Kidney (tissue), 13 donors: ENCODE measurements at regions not wholly inside any gene's neighbourhood (a gene's known extent, or its start where the extent isn't known, plus 50 kb on each side); places are given as distances from the start of the nearest gene placed in this dataset.

Experiments
- DNase-seq, 5 donors: peaks; one replicate each; pipeline ENCODE4 v3.0.0-alpha.2; 2013 to 2020
- FAIRE-seq: peaks from 2 replicates; lab custom pipeline; 2012; peaks lifted over from hg19 to GRCh38; lab: Jason Lieb, UNC
- H3K27ac ChIP-seq, 2 donors: one replicate each; pipeline ENCODE4 v1.7.0; 2013; ENCODE audit warnings: low read depth in 2 of 2, low read length in 2 of 2, inconsistent platforms in 1 of 2
- H3K27me3 ChIP-seq: one replicate; pipeline ENCODE4 v1.7.1; 2013; ENCODE audit warnings: low read length, inconsistent platforms; ENCODE audit not compliant: control insufficient read depth, insufficient read depth
- H3K36me3 ChIP-seq, 3 donors: one replicate each; pipeline versions ENCODE4 v1.7.0 to v1.7.1; 2013; ENCODE audit warnings: low read length in 3 of 3, control low read depth in 1 of 3, inconsistent platforms in 1 of 3; ENCODE audit not compliant: insufficient read depth in 3 of 3, control insufficient read depth in 2 of 3
- H3K4me1 ChIP-seq, 3 donors: one replicate each; pipeline versions ENCODE4 v1.7.0 to v1.7.1; 2013; ENCODE audit warnings: low read length in 3 of 3, inconsistent platforms in 1 of 3, low read depth in 1 of 3; ENCODE audit not compliant: control insufficient read depth in 2 of 3, insufficient read depth in 2 of 3
- H3K4me3 ChIP-seq, 3 donors: one replicate each; pipeline versions ENCODE4 v1.7.0 to v1.8.1; 2013; ENCODE audit warnings: low read length in 3 of 3, control low read depth in 1 of 3, inconsistent platforms in 1 of 3
- H3K9ac ChIP-seq, 3 donors: one replicate each; pipeline versions ENCODE4 v1.7.0 to v1.7.1; 2013; ENCODE audit warnings: low read length in 3 of 3, control low read depth in 1 of 3, inconsistent platforms in 1 of 3
- H3K9me3 ChIP-seq, 3 donors: one replicate each; pipeline versions ENCODE4 v1.7.0 to v1.7.1; 2013; ENCODE audit warnings: low read length in 3 of 3, control low read depth in 1 of 3, inconsistent platforms in 1 of 3; ENCODE audit not compliant: control insufficient read depth in 2 of 3, insufficient read depth in 1 of 3
- CTCF ChIP-seq: IDR thresholded peaks from 3 replicates; pipeline ENCODE4 v1.5.1; 2012; ENCODE audit warnings: mild to moderate bottlenecking, moderate library complexity, borderline replicate concordance; ENCODE audit not compliant: insufficient read depth; ENCODE audit errors: extremely low read depth
- intact Hi-C: fragments of 100-400 bp; cut with DNase I; formaldehyde crosslinking; loops from one replicate; pipeline ENCODE4 v1.11.1; 2022
- donor health status: control.
- donor health status: control.
- donor health status: control.
- donor health status: control.
- donor health status: control.
- donor health status: DM: yes; HTN: yes; CAD: no.
- donor health status: Normal renal cell carcinoma (clear cell type).

GRCh38 chrX:25296850-25297249 lies 281.1 kb upstream of the ARX start:
- FAIRE-seq (no peak), DNase-seq (no peak)
- Histone ChIP-seq H3K9ac (no peak overlapping the region), H3K4me1 (no peaks in the 10 kb centered on the region), H3K27ac (no peak overlapping the region), H3K4me3 (no peak overlapping the region), H3K36me3 (no peaks in the 10 kb centered on the region), H3K9me3 (no peaks in the 10 kb centered on the region), H3K27me3 (no peaks in the 10 kb centered on the region)
- TF ChIP-seq CTCF, result no peak
- intact Hi-C loops, result no loop called here

GRCh38 chrX:25295466-25295865 lies 279.7 kb upstream of the ARX start:
- Histone ChIP-seq H3K27me3 (no peaks in the 10 kb centered on the region), H3K9ac (no peak overlapping the region), H3K4me1 (no peaks in the 10 kb centered on the region), H3K4me3 (no peak overlapping the region), H3K9me3 (no peaks in the 10 kb centered on the region), H3K27ac (no peak overlapping the region), H3K36me3 (no peaks in the 10 kb centered on the region)
- intact Hi-C loops, result no loop called here
- DNase-seq (no peak), FAIRE-seq (no peak)
- TF ChIP-seq CTCF, result no peak

GRCh38 chrX:25290132-25290531 lies 274.4 kb upstream of the ARX start:
- DNase-seq, result no peak
- no peaks in the 10 kb centered on the region for H3K36me3 ChIP-seq
- no peaks in the 10 kb centered on the region for H3K27me3 ChIP-seq
- no peak for TF ChIP-seq CTCF
- FAIRE-seq, result no peak
- H3K9ac ChIP-seq, result no peak overlapping the region
- H3K4me3 ChIP-seq, result no peak overlapping the region
- no peaks in the 10 kb centered on the region for H3K9me3 ChIP-seq
- intact Hi-C loops, result no loop called here
- no peaks in the 10 kb centered on the region for H3K4me1 ChIP-seq
- H3K27ac ChIP-seq, result no peak overlapping the region

GRCh38 chrX:25288676-25289075 lies 272.9 kb upstream of the ARX start:
- no peak for FAIRE-seq
- H3K9ac ChIP-seq, result no peak overlapping the region
- H3K27ac ChIP-seq, result no peak overlapping the region
- no peak for TF ChIP-seq CTCF
- H3K4me1 ChIP-seq, result no peaks in the 10 kb centered on the region
- no peaks in the 10 kb centered on the region for H3K27me3 ChIP-seq
- intact Hi-C loops, result no loop called here
- no peak for DNase-seq
- H3K36me3 ChIP-seq, result no peaks in the 10 kb centered on the region
- no peaks in the 10 kb centered on the region for H3K9me3 ChIP-seq
- no peak overlapping the region for H3K4me3 ChIP-seq
